H1 (cell line): ENCODE measurements at regions not wholly inside any gene's neighbourhood (a gene's known extent, or its start where the extent isn't known, plus 50 kb on each side); places are given as distances from the start of the nearest gene placed in this dataset.

Experiments
- CTCF ChIA-PET: fragments of 300-600 bp; sonication (Branson Sonifier 250); formaldehyde crosslinking; loops from one replicate; lab custom pipeline; 2021; ENCODE audit not compliant: partially characterized antibody; lab: Charles Lee
- POLR2A ChIA-PET: fragments of 300-600 bp; sonication (Branson Sonifier 250); formaldehyde crosslinking; loops from one replicate; lab custom pipeline; 2021; ENCODE audit warnings: inconsistent platforms; ENCODE audit not compliant: partially characterized antibody; lab: Charles Lee
- DNase-seq, 2 experiments: peaks; one replicate each; pipeline versions ENCODE4 v3.0.0 to v3.0.0-alpha.2; 2010 to 2022; ENCODE audit warnings: low spot score in 2 of 2, low read depth in 1 of 2, mixed read lengths in 1 of 2
- FAIRE-seq: peaks from 2 replicates; lab custom pipeline; 2011; peaks lifted over from hg19 to GRCh38; lab: Jason Lieb, UNC
- H2AFZ ChIP-seq: 2 replicates; pipeline ENCODE4 v1.8.1; 2012; ENCODE audit warnings: low read length, inconsistent platforms
- H2AK5ac ChIP-seq: 2 replicates; pipeline ENCODE4 v1.6.1; 2013; ENCODE audit warnings: low read depth, low read length
- H2BK120ac ChIP-seq: replicated peaks from 2 replicates; pipeline ENCODE3; 2013; ENCODE audit warnings: low read depth, low read length, inconsistent platforms
- H2BK12ac ChIP-seq: 2 replicates; pipeline ENCODE4 v1.6.1; 2013; ENCODE audit warnings: low read depth, low read length
- H2BK15ac ChIP-seq: 2 replicates; pipeline ENCODE4 v1.6.1; 2013; ENCODE audit warnings: low read length
- H2BK20ac ChIP-seq: 2 replicates; pipeline ENCODE4 v1.6.1; 2013; ENCODE audit warnings: low read length
- H2BK5ac ChIP-seq: 2 replicates; pipeline ENCODE4 v1.6.1; 2013; ENCODE audit warnings: low read depth, low read length
- H3K14ac ChIP-seq: 2 replicates; pipeline ENCODE4 v1.6.1; 2013; ENCODE audit warnings: inconsistent platforms; ENCODE audit not compliant: insufficient read length
- H3K18ac ChIP-seq: 2 replicates; pipeline ENCODE4 v1.6.1; 2013; ENCODE audit warnings: low read length; ENCODE audit errors: extremely low read depth
- H3K23ac ChIP-seq: 2 replicates; pipeline ENCODE4 v1.6.1; 2013; ENCODE audit warnings: inconsistent platforms; ENCODE audit not compliant: insufficient read length
- H3K23me2 ChIP-seq: 2 replicates; pipeline ENCODE4 v1.6.1; 2013; ENCODE audit warnings: low read depth, low read length
- H3K27ac ChIP-seq: 2 replicates; pipeline ENCODE4 v1.6.1; 2011; ENCODE audit warnings: low read depth, low read length, inconsistent platforms
- H3K27me3 ChIP-seq, 4 experiments: replicated peaks in 1 of 4; 1 replicate in 1 of 4; 2 replicates in 3 of 4; pipeline versions ENCODE4 v1.6.1 to v1.8.1; 2011 to 2013; ENCODE audit warnings: low read length in 3 of 4, mild to moderate bottlenecking in 3 of 4, inconsistent platforms in 2 of 4, mixed read lengths in 2 of 4, moderate library complexity in 1 of 4; ENCODE audit not compliant: control insufficient read depth in 3 of 4, insufficient read depth in 3 of 4; ENCODE audit errors: extremely low read depth in 1 of 4
- H3K36me3 ChIP-seq, 4 experiments: 2 replicates each; pipeline versions ENCODE4 v1.6.1 to v1.8.1; 2011 to 2013; ENCODE audit warnings: mild to moderate bottlenecking in 4 of 4, low read length in 3 of 4, moderate library complexity in 2 of 4, control low read depth in 1 of 4, inconsistent platforms in 1 of 4; ENCODE audit not compliant: insufficient read depth in 4 of 4, control insufficient read depth in 2 of 4
- H3K4ac ChIP-seq: replicated peaks from 2 replicates; pipeline ENCODE3; 2013; ENCODE audit warnings: low read length, low read depth, mixed read lengths, inconsistent platforms; ENCODE audit not compliant: insufficient read length
- H3K4me1 ChIP-seq, 4 experiments: replicated peaks in 1 of 4; 1 replicate in 1 of 4; 2 replicates in 3 of 4; pipeline versions ENCODE4 v1.6.1 to v1.8.1; 2011 to 2013; ENCODE audit warnings: low read length in 3 of 4, inconsistent platforms in 2 of 4, mixed read lengths in 1 of 4; ENCODE audit not compliant: insufficient read depth in 4 of 4, control insufficient read depth in 3 of 4
- H3K4me2 ChIP-seq, 2 experiments: 2 replicates each; pipeline versions ENCODE4 v1.6.1 to v1.8.1; 2011 to 2013; ENCODE audit warnings: low read depth in 2 of 2, low read length in 2 of 2, control low read depth in 1 of 2, inconsistent platforms in 1 of 2, mild to moderate bottlenecking in 1 of 2; ENCODE audit not compliant: insufficient read depth in 1 of 2
- H3K4me3 ChIP-seq, 4 experiments: fragments of 200-600, 300-600 bp in 1 of 4; sonication (generic), shearing (Covaris generic), sonication (Bioruptor Twin) in 1 of 4; 2 replicates each; pipeline versions ENCODE4 v1.5.1 to v1.8.1; 2011 to 2016; ENCODE audit warnings: low read length in 4 of 4, low read depth in 3 of 4, control low read depth in 2 of 4, inconsistent platforms in 2 of 4, mild to moderate bottlenecking in 2 of 4, mixed read lengths in 1 of 4, moderate library complexity in 1 of 4; ENCODE audit not compliant: insufficient read depth in 2 of 4; ENCODE audit errors: extremely low read depth in 1 of 4
- H3K56ac ChIP-seq: replicated peaks from 2 replicates; pipeline ENCODE3; 2013; ENCODE audit warnings: low read depth, mild to moderate bottlenecking, mixed read lengths, low read length, inconsistent platforms; ENCODE audit not compliant: insufficient read length
- H3K79me1 ChIP-seq: 2 replicates; pipeline ENCODE4 v1.6.1; 2013; ENCODE audit warnings: low read depth, low read length, control low read depth
- H3K79me2 ChIP-seq, 2 experiments: 2 replicates each; pipeline versions ENCODE4 v1.6.1 to v1.8.1; 2012 to 2013; ENCODE audit warnings: low read length in 2 of 2, mild to moderate bottlenecking in 2 of 2, inconsistent platforms in 1 of 2; ENCODE audit not compliant: insufficient read depth in 2 of 2, control insufficient read depth in 1 of 2
- H3K9ac ChIP-seq, 4 experiments: replicated peaks in 1 of 4; 1 replicate in 1 of 4; 2 replicates in 3 of 4; pipeline versions ENCODE4 v1.6.1 to v1.8.1; 2011 to 2013; ENCODE audit warnings: low read depth in 3 of 4, low read length in 3 of 4, control low read depth in 2 of 4, mild to moderate bottlenecking in 2 of 4, moderate library complexity in 2 of 4, inconsistent platforms in 1 of 4; ENCODE audit errors: extremely low read depth in 1 of 4
- H3K9me3 ChIP-seq, 2 experiments: 2 replicates each; pipeline versions ENCODE4 v1.6.1 to v1.8.1; 2012 to 2013; ENCODE audit warnings: mild to moderate bottlenecking in 2 of 2, moderate library complexity in 2 of 2, control low read depth in 1 of 2, inconsistent platforms in 1 of 2, low read depth in 1 of 2, low read length in 1 of 2, mixed read lengths in 1 of 2; ENCODE audit not compliant: insufficient read depth in 2 of 2
- H4K20me1 ChIP-seq, 2 experiments: replicated peaks in 1 of 2; 2 replicates each; pipeline versions ENCODE3 to v1.8.1; 2011 to 2013; ENCODE audit warnings: inconsistent platforms in 2 of 2, low read length in 2 of 2, mild to moderate bottlenecking in 1 of 2; ENCODE audit not compliant: insufficient read depth in 2 of 2, control insufficient read depth in 1 of 2
- H4K5ac ChIP-seq: 2 replicates; pipeline ENCODE4 v1.6.1; 2013; ENCODE audit warnings: low read length, low read depth, mixed read lengths, inconsistent platforms; ENCODE audit not compliant: insufficient read length
- H4K8ac ChIP-seq: 2 replicates; pipeline ENCODE4 v1.8.0; 2013; ENCODE audit warnings: mild to moderate bottlenecking, moderate library complexity, low read length, inconsistent platforms; ENCODE audit not compliant: insufficient read depth; ENCODE audit errors: extremely low read depth
- H4K91ac ChIP-seq: replicated peaks from 2 replicates; pipeline ENCODE3; 2013; ENCODE audit warnings: low read length, mixed read lengths, inconsistent platforms; ENCODE audit not compliant: insufficient read length
- CEBPB ChIP-seq: IDR thresholded peaks from 2 replicates; pipeline ENCODE4 v1.6.1; 2012; ENCODE audit warnings: low read depth, low read length
- CREB1 ChIP-seq: IDR thresholded peaks from 2 replicates; pipeline ENCODE4 v1.6.1; 2012; ENCODE audit warnings: inconsistent platforms
- FOSL1 ChIP-seq: IDR thresholded peaks from 2 replicates; pipeline ENCODE4 v1.6.1; 2011; ENCODE audit warnings: mild to moderate bottlenecking, low read depth, low read length, moderate library complexity; ENCODE audit not compliant: insufficient read depth
- GTF2F1 ChIP-seq: IDR thresholded peaks from 2 replicates; pipeline ENCODE4 v1.6.1; 2012; ENCODE audit warnings: low read depth, low read length, improper control_type of control experiment, borderline replicate concordance
- JUN ChIP-seq: IDR thresholded peaks from 2 replicates; pipeline ENCODE4 v1.6.1; 2011; ENCODE audit warnings: low read depth, mild to moderate bottlenecking, improper control_type of control experiment, low read length
- MAX ChIP-seq: IDR thresholded peaks from 2 replicates; pipeline ENCODE4 v1.6.1; 2012; ENCODE audit warnings: inconsistent platforms
- PHF8 ChIP-seq: fragments of 200-600 bp; sonication (generic); conservative IDR thresholded peaks from 2 replicates; pipeline ENCODE4 v1.7.1; 2012; ENCODE audit warnings: low read depth, mild to moderate bottlenecking, inconsistent platforms, low read length, moderate library complexity
- SIRT6 ChIP-seq: IDR thresholded peaks from one replicate; pipeline ENCODE4 v1.7.1; 2012; ENCODE audit warnings: low read length, inconsistent platforms
- TAF1 ChIP-seq: IDR thresholded peaks from 2 replicates; pipeline ENCODE4 v1.6.1; 2011; ENCODE audit warnings: mild to moderate bottlenecking, low read depth, low read length

GRCh38 chr1:30036666-30037065 is 686.7 kb downstream of the MATN1 start:
- Histone ChIP-seq H3K4me1 (peaks cover 0 to 4% (median 1%) of the 10 kb centered on the region in 4 experiments; a peak in 2 of 7 replicates), H4K91ac (no peak overlapping the region), H4K20me1 (no peaks in the 10 kb centered on the region), H3K9me3 (peaks cover 5 to 7% of the 10 kb centered on the region in 2 experiments; a peak in 3 of 4 replicates), H3K23ac (no peak overlapping the region), H2BK15ac (no peak overlapping the region), H3K56ac (no peak overlapping the region), H2BK120ac (no peak overlapping the region), H3K4ac (no peak overlapping the region), H3K36me3 (no peaks in the 10 kb centered on the region), H4K5ac (no peak overlapping the region), H3K79me1 (no peaks in the 10 kb centered on the region), H4K8ac (no peak overlapping the region), H3K18ac (no peak overlapping the region), H2AK5ac (no peak overlapping the region), H3K4me3 (no peak overlapping the region), H2BK20ac (no peak overlapping the region), H3K79me2 (no peaks in the 10 kb centered on the region), H2BK12ac (no peak overlapping the region), H2AFZ (no peak overlapping the region), H3K27ac (no peak overlapping the region), H3K23me2 (no peaks in the 10 kb centered on the region), H2BK5ac (no peak overlapping the region), H3K27me3 (no peaks in the 10 kb centered on the region), H3K4me2 (no peak overlapping the region), H3K14ac (no peak overlapping the region), H3K9ac (no peak overlapping the region)
- TF ChIP-seq SIRT6, result no peak
- no peak for TF ChIP-seq CEBPB
- TF ChIP-seq GTF2F1, result no peak
- TF ChIP-seq TAF1, result no peak
- TF ChIP-seq CREB1, result no peak
- no peak for TF ChIP-seq JUN
- TF ChIP-seq PHF8, result no peak
- no peak for TF ChIP-seq MAX
- no peak for TF ChIP-seq FOSL1
- FAIRE-seq, result no peak
- POLR2A ChIA-PET, result interaction anchor here (0.9 kb wide), 1 partner anchor 19 kb away, joined by 4 read pairs; no protein-coding TSS in a partner anchor
- no peak for DNase-seq
- CTCF ChIA-PET, result interaction anchor here (0.6 to 1.0 kb wide), 3 partner anchors 13 to 896 kb away, joined by 3 read pairs; no protein-coding TSS in a partner anchor
